Activated gamma-delta T cell (primary cell): ENCODE measurements at regions not wholly inside any gene's neighbourhood (a gene's known extent, or its start where the extent isn't known, plus 50 kb on each side); places are given as distances from the start of the nearest gene placed in this dataset.

Experiments used
- DNase-seq: peaks from one replicate; lab custom pipeline; 2025; lab: John Stamatoyannopoulos, UW

DNA sequence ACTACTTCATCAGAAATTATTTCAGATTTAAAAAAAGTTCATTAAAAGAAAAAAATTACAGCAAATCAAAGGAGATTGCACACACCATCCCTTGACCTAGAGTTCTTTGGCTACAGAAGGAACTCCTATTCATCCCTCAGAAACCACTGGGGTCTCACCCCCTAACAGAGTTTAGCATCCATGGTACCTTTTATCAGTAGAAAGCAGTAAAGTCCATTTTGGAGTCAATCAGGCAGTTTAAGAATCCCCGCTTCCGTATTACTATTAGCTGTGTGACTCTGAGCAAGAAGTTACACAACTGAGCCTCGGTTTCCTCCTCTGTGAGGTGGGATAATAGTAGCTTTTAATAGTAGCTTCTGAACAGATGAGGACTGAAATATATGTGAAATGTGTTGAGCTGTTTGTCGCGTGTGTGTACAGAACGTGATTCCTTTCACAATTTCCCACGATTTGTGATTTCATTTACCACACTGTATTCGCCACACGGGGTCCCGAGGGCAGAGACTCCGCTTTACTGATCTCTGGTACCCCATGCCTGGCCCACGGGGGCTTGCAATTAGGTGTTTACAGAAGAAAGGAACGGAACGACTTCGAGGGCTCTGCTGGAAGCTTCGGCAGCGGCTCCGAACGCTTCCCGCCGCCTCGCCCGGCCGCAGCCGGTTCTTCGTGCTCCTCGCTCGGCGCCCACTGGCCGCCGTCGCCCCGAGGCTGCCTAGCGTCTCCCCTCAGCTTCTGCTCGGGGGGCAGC, 72.5 kb upstream of the ZBED5 start:
- peak; percentile 25 for DNase-seq

DNA sequence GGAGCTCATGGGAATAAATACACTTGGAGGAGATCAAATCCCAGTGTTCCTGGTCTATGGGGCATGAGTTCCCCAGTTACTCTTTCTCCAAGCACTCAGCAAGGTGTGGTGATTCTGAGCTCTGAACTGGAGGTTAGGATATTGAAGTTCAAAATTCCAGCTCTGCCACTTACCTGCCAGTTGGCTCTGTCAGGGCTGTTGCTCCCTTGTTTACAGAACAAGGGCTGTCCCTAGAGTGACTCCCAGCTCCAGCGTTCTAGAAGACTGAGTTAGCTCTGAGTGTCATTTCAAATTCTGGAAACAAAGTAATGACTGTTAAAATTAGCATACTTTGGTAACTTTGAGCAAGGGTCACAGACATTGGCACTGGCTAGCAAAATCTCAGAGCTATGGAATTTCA, 69.7 kb upstream of the ZBED5 start:
- DNase-seq: no peak

DNA sequence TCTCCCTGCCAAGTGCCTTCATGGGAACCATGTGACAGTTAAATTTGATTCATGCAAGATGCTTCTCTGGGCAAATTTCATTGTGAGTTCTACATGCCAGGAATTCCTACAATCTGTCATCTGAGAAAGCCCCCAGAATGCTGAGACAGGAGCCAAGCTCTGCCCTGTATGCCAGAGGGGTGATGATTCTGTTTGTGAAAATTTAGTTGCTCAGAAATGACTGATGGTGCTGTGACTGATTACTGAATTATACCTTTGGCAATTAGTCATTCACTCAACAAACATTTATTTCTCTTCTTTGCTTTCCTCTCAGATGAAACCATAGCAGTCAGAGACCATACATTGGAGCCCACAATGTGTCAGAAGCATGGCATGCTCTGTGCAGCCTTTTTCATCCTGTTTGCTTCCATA, 69.0 kb upstream of the ZBED5 start:
- DNase-seq: no peak

DNA sequence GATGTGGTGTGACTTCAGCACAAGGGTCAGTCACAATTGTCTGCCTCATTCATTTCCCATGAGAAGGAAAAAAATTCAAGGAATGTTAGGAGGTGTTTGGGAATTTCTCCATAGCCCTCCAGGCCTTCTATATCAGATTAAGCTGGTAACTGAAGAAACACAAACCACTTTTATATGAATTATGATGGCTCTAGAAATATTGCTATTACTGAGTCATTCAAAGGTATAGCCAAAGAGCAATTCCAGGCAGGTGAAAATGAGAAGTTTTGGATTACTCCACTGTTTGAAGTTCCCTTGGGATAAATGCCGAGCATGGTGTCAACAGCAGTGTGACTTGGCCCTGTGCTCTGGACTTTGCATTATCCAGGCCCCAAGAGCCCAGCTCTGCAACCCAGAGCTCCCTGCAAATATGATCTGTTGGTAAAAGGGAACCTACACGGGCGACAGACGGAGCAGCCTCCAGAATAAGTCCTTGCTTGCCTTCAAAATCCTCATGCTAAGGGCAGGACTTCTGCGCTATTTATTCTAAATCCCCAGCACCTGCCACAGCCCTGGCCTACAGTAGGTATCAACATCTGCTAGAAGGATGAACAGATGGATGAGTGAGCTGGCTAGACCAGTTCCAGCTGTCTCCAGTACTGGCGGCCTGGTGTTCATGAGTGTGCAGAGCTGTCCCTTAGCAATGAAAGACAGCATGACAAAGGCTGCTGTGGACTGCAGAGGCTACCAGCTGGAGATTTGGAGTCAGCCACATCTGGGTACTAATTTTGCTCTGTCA, 67.5 kb upstream of the ZBED5 start:
- DNase-seq: no peak

DNA sequence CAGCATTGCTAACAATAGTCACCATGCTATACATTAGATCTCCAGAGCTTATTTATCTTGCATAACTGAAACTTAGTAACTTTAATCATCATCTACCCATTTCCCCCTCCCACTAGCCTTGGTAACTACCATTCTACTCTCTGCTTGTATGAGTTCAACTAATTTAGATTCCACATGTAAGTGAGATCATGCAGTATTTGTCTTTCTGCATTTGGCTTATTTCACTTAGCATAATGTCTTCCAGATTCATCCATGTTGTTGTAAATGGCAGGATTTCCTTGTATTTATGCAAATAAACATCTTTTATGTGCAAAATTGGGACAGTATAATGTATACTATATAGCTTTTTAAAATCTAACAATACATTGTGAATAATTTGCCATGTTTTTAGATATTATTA, 66.0 kb upstream of the ZBED5 start:
- no peak for DNase-seq

DNA sequence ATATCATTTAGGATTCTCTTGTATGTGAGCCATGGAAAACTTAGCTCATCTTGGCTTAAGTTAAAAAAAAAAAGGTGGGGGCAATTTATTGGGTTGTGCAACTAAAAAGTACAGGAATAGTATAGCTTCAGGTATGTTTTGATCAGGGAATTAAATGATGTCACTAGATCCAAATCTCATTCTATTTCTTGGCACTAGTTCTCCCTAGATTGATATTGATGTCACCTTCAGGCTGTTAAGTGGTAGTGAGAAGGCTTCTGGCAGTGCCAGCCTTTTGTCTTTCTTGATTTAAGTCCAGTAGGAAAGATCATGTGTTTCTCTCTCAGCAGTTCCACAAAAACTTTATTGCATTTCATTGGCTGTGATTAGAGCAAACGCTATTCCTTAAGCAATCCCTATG, 65.0 kb upstream of the ZBED5 start:
- DNase-seq: no peak

DNA sequence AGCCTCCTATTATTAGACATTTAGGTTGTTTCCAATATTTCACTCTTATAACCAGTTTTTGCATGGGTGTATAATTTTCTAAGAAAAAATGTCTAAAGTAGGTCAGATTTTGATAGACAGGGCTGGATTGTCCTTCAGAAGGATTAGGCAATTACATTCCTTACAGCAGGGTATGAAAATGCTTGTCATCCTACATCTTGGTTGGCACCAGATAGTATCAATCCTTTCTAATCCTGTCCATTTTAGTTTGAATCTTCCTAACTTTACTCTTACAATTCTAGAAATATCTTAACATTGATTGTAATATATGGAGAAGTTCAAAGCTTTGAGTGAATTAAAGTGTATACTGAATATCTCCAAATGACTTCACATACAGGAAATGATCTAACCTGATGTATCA, 63.0 kb upstream of the ZBED5 start:
- no peak for DNase-seq

DNA sequence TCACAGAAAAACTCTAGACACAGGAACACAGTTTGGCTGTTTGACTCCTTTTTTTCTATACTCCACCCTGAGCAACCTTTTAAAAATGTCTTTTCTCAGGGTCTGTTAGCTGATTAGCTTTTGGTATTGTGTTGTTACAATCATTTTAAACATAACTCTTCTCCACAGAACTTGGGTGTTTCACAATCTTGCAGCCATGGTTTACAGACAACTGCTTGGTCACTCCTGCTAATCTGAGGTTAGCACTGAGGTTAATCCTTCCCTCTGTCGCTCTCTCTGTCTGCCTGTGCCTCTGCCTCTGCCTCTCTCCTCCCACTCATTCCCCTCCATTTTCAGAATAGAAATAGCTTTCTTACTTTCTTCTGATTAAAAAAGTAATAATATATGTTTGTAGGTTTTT, 62.4 kb upstream of the ZBED5 start:
- DNase-seq: no peak

DNA sequence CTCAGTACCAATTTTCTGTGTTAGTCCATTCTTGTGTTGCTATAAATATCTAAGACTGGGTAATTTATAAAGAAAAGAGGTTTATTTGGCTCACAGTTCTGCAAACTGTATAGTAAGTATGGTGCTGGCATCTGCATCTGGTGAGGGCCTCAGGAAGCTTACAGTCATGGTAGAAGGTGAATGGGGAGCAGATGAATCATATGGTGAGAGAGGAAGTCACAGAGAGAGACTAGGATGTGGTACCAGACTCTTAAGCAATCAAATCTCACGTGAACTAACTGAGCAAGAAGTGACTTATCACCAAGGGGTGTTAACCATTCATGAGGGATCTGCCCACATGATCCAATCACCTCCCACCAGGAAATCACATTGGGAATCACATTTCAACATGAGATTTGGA, 60.8 kb upstream of the ZBED5 start:
- DNase-seq: no peak

DNA sequence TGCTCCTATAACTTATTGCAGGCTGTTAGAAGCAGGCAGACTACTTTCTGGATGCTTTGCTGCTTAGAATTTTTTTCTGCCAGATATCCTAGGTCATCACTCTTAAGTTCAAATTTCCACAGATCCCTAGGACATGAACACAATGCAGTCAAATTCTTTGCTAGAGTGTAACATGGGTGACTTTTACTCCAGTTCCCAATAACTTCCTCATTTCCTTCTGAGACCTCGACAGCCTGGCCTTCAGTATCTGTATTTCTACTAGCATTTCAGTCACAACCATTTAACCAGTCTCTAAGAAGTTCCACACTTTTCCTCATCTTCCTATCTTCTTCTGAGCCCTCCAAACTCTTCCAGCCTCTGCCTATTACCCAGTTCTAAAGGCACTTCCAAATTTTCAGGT, 60.4 kb upstream of the ZBED5 start:
- DNase-seq: no peak

DNA sequence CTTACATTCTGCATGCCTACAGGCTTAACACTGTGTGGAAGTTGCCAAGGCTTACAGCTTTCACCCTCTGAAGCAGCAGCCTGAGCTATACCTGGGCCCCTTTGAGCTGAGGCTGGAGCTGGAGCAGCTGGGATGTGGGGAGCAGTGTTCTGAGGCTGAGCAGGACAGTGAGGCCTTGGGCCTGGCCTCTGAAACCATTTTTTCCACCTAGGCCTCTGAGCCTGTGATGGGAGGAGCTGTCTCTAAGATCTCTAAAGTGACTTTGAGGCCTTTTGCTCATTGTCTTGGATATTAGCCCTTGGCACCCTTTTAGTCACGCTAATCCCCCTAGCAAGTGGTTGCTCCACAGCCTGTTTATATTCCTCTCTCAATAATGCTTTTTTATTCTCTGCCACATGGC, 59.9 kb upstream of the ZBED5 start:
- DNase-seq: no peak

DNA sequence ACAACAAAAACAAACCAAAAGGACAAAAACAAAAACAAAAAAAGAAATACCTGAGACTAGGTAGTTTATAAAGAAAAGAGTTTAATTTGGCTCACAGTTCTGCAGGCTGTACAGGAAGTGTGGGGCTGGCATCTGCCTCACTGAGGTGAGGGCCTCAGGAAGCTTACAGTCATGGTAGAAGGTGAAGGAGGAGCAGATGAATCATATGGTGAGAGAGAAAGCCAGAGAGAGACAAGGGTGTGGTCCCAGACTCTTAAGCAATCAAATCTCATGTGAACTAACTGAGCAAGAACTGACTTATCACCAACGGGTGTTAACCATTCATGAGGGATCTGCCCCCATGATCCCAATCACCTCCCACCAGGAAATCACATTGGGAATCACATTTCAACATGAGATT, 58.8 kb upstream of the ZBED5 start:
- no peak for DNase-seq

DNA sequence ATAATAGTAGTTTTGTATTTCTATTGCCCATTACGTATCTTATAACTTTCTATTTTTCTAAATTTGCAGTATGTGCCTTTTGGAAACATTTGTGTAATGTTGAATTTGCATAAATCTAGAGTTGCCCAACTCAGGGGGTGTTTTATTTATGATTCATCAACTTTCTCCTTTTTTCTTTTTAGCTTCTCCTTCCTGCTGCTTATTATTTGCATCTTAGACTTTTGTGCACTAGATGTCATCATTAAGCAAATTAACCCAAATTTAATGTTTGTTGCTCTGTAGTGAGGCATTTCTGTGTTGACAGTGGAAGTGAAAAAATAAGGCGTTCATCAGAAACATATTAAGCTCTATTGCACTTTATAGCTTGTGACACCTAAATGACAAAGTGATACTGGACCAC, 56.2 kb upstream of the ZBED5 start:
- no peak for DNase-seq

DNA sequence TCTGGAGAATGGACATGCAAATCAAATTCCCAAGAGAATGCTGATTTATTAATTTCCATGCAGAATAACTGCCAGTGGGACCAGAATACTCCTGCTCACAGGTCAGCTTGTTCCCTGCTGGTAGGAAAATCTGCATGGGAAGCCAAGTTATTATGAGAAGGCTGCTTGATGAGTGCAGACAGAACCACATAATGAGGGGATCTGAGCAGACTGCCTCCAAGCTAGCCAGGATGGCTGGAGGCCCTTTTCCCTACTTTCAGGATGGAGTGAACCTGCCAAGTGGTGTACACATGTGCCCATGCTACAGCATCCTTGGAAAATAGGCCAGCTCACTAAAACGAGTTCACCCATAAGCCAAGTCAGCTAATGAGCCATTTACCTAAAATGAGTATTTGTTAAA, 55.2 kb upstream of the ZBED5 start:
- no peak for DNase-seq

DNA sequence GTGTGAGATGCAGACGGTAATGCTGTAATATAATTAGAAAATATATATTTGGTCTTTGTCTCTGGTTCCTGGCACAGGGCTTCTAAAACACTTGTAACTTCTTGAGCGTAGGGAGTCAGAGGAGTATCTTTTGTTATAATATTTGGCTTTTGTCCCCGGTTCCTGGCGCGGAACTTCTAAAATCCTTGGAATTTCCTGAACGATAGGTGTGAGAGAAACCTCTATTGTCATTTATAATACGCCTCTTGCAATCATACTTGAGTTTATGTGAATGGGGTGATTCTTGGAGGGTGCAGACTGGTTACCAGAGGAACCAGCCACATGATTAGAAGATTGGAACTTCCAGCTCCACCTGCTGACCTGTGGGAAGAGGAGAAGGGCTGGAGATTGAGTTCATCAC, 54.1 kb upstream of the ZBED5 start:
- no peak for DNase-seq

DNA sequence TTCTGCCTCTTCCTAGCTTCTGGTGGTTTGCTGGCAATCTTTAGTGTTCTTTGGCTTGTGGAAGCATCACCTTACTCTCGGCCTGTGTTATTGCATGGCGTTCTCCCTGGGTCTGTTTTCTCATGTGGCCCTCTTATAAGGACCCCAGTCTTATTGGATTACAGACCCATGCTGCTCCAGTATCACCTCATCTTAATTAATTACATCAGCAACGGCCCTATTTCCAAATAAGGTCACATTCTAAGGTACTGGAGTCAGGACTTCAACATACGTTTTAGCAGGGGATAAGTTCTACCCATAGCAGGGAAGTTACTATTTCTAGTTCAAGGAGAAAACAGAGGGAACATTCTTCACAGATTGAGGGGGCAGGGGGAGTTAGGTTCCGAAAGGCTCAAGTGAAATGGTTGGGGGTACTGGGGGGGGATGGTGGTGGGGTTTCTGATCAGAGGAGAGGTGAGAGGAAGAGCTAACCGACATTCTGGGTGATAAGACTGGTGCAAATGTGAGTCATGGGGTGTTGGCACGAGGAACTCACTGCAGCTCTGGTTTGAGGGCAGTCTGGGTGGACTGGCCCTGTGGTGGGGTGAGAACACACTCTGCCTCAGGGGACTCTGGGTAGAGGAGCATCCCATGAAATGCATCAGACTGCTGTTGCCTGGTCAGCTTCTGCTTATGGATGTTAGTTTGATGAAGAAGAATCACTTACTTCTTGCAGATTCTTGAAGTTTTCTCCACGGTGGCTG, 51.5 kb upstream of the ZBED5 start:
- no peak for DNase-seq

DNA sequence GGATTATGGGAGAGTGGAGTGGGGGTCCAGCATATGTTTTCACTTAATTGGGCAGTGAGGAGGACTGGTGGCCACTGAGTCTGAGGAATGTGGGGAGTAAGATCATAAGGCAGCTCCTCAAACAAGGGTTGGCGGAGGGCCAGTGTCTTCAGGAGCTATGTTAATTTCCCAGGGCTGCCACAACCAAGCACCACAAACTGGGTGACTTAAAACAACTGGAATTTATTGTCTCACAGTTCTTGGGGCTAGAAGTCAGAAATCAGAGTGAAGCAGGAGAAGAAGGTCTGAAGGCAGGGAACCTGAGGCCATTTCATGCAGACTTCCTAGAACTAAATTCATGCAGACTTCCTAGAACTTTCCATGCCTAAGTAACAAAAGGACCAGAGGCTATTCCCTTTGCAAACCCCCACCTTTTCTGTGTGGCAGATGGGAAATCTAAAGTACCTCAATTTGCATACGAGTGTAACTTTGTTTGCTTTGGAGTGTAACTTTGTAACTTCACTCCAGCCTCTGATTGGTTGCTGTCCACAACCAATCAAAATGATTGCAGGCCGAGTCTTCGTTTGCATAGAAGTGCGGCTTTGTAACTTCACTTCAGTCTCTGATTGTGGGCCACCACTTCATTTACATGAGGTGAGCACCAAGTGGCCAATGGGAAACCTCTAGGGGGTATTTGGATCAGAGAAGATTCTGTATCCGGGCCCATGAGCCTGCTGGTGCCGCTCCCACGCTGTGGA, 50.5 kb upstream of the ZBED5 start:
- no peak for DNase-seq
